ENCODE measurements at regions not wholly inside any gene's neighbourhood (a gene's known extent, or its start where the extent isn't known, plus 50 kb on each side); places are given as distances from the start of the nearest gene placed in this dataset.

DNA sequence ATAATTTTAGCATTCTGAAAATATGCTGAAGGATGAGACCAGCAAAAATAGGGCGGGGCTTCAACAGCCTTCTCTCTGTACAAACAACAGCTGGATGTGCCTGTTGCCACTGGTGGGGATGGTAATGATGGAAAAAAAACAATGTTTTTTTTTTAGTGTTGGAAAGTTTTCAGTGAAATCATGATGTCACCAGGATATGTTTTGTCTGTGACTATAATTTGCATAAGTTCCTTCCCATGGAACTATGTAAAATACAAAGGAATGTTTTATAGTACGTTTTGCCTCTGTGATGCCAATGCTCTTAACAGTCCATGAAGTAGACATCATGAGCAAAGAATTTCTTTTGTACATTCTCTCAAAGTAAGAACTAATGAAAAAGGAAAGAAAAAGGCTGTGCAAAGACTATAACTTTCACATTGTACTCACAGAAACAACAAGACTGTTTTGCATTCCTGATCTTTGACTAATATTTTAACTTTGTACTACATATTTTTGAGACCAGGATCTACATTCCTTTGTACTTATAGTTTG is 589.7 kb downstream of the SPRY1 start:
- ATAC-seq = peak; percentile 41 to 84 (median 58)
- intact Hi-C loops (cut with DNase I) = loop anchor here in 1 of 2 donors (10.0 kb wide), 1 partner anchor 92 kb away; no protein-coding TSS in a partner anchor
- Histone ChIP-seq H3K27me3 (ENCODE audit: insufficient read depth in 3 of 3, low read length in 2 of 3) (no peaks in the 10 kb centered on the region), H3K9me3 (no peaks in the 10 kb centered on the region), H3K4me1 (peaks cover 13% of the 10 kb centered on the region), H3K27ac (peak overlapping the region; percentile 56), H3K36me3 (ENCODE audit: insufficient read depth in 1 of 2, low read depth in 1 of 2) (no peaks in the 10 kb centered on the region), H3K4me3 (no peak overlapping the region)
- TF ChIP-seq, protein P1, sequence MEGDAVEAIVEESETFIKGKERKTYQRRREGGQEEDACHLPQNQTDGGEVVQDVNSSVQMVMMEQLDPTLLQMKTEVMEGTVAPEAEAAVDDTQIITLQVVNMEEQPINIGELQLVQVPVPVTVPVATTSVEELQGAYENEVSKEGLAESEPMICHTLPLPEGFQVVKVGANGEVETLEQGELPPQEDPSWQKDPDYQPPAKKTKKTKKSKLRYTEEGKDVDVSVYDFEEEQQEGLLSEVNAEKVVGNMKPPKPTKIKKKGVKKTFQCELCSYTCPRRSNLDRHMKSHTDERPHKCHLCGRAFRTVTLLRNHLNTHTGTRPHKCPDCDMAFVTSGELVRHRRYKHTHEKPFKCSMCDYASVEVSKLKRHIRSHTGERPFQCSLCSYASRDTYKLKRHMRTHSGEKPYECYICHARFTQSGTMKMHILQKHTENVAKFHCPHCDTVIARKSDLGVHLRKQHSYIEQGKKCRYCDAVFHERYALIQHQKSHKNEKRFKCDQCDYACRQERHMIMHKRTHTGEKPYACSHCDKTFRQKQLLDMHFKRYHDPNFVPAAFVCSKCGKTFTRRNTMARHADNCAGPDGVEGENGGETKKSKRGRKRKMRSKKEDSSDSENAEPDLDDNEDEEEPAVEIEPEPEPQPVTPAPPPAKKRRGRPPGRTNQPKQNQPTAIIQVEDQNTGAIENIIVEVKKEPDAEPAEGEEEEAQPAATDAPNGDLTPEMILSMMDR (IDR thresholded peaks at IDR 0.05) = no peak
- DNase-seq = peak; percentile 38 to 64
- WGBS, 3 donors = 22 to 33% (median 25%) methylated on average over 2 of the region's 2 CpGs

DNA sequence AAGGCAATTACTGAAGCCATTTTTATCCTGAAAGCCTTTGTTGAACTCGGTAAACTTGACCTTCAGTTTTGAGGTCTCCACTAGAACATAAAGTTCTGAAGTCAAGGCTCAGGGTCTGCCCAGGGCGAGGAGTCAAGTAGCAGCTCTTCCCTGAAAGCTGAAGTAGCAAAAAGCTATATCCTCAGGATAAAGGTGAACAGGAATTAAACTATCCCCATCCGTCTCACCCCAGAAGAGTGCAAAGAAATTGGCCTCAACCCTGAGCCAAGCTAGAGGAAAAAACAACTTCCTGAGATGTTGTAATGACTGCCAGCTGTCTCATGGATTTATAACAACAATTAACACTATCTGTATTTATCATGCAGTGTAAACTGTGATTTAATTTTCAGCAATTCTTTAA is 590.8 kb downstream of the SPRY1 start:
- ATAC-seq = peak in 1 of 4 donors; percentile 51
- H3K4me3 ChIP-seq = no peak overlapping the region
- TF ChIP-seq, protein P1 (IDR thresholded peaks at IDR 0.05) = no peak
- H3K9me3 ChIP-seq = peaks cover 3% of the 10 kb centered on the region
- 49 to 64% (median 63%) methylated on average over 3 of the region's 3 CpGs for WGBS, 3 donors
- H3K36me3 ChIP-seq (ENCODE audit: insufficient read depth in 1 of 2, low read depth in 1 of 2) = no peaks in the 10 kb centered on the region
- no peaks in the 10 kb centered on the region for H3K27me3 ChIP-seq (ENCODE audit: insufficient read depth in 3 of 3, low read length in 2 of 3)
- peak overlapping the region; percentile 56 for H3K27ac ChIP-seq
- H3K4me1 ChIP-seq = peaks cover 13% of the 10 kb centered on the region
- no peak for DNase-seq
- intact Hi-C loops (cut with DNase I) = loop anchor here in 1 of 2 donors (10.0 kb wide), 1 partner anchor 93 kb away; no protein-coding TSS in a partner anchor

DNA sequence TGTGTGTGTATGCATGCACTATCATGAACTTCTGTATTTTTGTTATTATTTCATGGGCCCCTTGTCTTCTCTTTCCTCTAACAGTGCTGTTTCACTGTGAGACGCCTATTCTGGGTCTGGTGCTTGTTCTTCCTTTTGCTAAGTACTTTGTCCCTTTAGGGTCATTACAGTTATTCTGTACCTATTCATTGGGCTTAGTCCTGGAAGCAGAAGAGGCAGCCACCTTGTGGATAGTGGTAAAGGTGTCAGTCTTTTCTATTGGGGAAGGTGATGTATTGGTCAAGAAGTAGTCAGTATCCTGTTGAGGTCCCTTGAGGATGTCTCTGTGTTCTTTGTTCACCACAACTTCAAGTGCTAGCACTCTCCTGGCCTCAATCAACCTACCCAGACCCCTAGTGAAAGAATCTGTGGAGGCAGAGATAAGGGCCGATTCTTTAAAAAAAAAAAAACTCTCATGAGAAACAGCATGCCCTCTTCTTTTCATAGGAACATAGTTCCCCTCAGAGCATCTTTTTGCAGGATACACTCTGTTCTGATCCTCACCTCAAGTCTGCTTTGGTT is 593.8 kb downstream of the SPRY1 start:
- DNase-seq = no peak
- ATAC-seq = peak in 1 of 4 donors; percentile 50
- TF ChIP-seq, protein P1 (IDR thresholded peaks at IDR 0.05) = no peak
- H3K4me3 ChIP-seq = no peak overlapping the region
- peaks cover 3% of the 10 kb centered on the region for H3K9me3 ChIP-seq
- intact Hi-C loops (cut with DNase I) = no loop called here
- H3K27me3 ChIP-seq (ENCODE audit: insufficient read depth in 3 of 3, low read length in 2 of 3) = no peaks in the 10 kb centered on the region
- WGBS, 3 donors = 91 to 95% (median 91%) methylated on average over 2 of the region's 2 CpGs
- H3K4me1 ChIP-seq = peaks cover 13% of the 10 kb centered on the region
- H3K36me3 ChIP-seq (ENCODE audit: insufficient read depth in 1 of 2, low read depth in 1 of 2) = no peaks in the 10 kb centered on the region
- H3K27ac ChIP-seq = no peak overlapping the region

DNA sequence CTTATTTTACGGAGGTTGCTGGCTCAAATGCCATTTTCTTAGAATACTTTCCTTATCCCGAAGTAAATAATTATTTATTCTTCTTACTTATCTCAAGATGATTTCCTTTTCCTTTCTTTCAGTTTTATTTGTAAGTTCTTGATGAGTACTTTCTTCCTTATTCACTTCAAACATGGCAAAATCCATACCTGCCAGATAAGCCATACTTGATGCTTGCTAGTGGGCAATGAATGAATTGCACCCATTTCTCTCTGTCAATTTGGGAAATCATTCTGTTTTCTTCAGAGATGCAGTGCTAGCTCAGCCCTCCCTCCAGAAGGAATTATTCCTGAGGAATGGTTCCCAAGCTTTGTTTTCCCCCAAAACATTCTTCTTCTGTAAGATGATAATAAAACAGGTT is 598.3 kb downstream of the SPRY1 start:
- intact Hi-C loops (cut with DNase I) = no loop called here
- no peaks in the 10 kb centered on the region for H3K4me1 ChIP-seq
- ATAC-seq = no peak
- no peaks in the 10 kb centered on the region for H3K27me3 ChIP-seq (ENCODE audit: insufficient read depth in 3 of 3, low read length in 2 of 3)
- WGBS, 3 donors = 86 to 96% (median 94%) methylated on average over 2 of the region's 2 CpGs
- no peak overlapping the region for H3K27ac ChIP-seq
- TF ChIP-seq, protein P1 (IDR thresholded peaks at IDR 0.05) = peak; percentile 9
- H3K36me3 ChIP-seq (ENCODE audit: insufficient read depth in 1 of 2, low read depth in 1 of 2) = no peaks in the 10 kb centered on the region
- DNase-seq = no peak
- peaks cover 3% of the 10 kb centered on the region for H3K9me3 ChIP-seq
- no peak overlapping the region for H3K4me3 ChIP-seq

DNA sequence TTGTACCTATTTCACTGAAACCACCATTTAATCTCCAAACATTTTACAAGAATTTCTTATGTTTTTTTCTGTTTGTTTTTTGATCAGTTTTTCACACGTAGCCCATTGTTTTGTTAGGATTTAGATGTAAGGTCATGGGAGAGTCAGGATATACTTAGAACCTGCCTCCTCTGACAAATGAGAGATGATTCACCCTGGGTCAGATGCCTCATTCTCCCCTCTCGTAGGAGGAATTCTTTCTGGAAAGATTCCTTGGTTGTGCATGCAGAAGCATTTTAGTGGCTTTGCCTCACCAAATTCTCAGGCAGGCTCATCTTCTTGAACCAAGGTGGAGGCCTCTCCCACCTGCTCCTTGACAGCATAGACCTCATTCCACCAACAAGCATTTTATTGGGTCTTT is 599.3 kb downstream of the SPRY1 start:
- TF ChIP-seq, protein P1 (IDR thresholded peaks at IDR 0.05) = no peak
- no peak overlapping the region for H3K27ac ChIP-seq
- H3K4me3 ChIP-seq = no peak overlapping the region
- H3K4me1 ChIP-seq = no peaks in the 10 kb centered on the region
- WGBS, 3 donors = 48 to 58% (median 56%) methylated on average over 2 of the region's 2 CpGs
- peaks cover 3% of the 10 kb centered on the region for H3K9me3 ChIP-seq
- intact Hi-C loops (cut with DNase I) = no loop called here
- no peaks in the 10 kb centered on the region for H3K27me3 ChIP-seq (ENCODE audit: insufficient read depth in 3 of 3, low read length in 2 of 3)
- no peak for ATAC-seq
- no peak for DNase-seq
- H3K36me3 ChIP-seq (ENCODE audit: insufficient read depth in 1 of 2, low read depth in 1 of 2) = no peaks in the 10 kb centered on the region

All from psoas muscle (tissue), 7 donors.